Gastroesophageal sphincter (tissue), 4 donors: ENCODE measurements at regions not wholly inside any gene's neighbourhood (a gene's known extent, or its start where the extent isn't known, plus 50 kb on each side); places are given as distances from the start of the nearest gene placed in this dataset.

Source experiments
- ATAC-seq: fragments of 150-250 bp; one replicate; pipeline ENCODE4 v1.9.1; 2016; ENCODE audit warnings: mild to moderate bottlenecking, moderate library complexity
- H3K27ac ChIP-seq, 4 donors: fragments of 200-600 bp; sonication (generic) in 3 of 4; 1 replicate in 3 of 4; 2 replicates in 1 of 4; pipeline ENCODE4 v1.5.1; 2016 to 2019
- H3K27me3 ChIP-seq: fragments of 200-600 bp; sonication (generic); one replicate; pipeline ENCODE4 v1.5.1; 2019
- H3K36me3 ChIP-seq, 2 donors: fragments of 200-600 bp; sonication (generic); one replicate each; pipeline ENCODE4 v1.5.1; 2019; ENCODE audit warnings: control low read depth in 1 of 2
- H3K4me1 ChIP-seq, 3 donors: fragments of 200-600 bp; sonication (generic); 1 replicate in 2 of 3; 2 replicates in 1 of 3; pipeline ENCODE4 v1.5.1; 2016 to 2019; ENCODE audit warnings: control low read depth in 2 of 3
- H3K4me3 ChIP-seq, 2 donors: fragments of 200-600 bp; sonication (generic); one replicate each; pipeline ENCODE4 v1.5.1; 2019; ENCODE audit warnings: mild to moderate bottlenecking in 1 of 2, moderate library complexity in 1 of 2
- H3K9me3 ChIP-seq, 3 donors: fragments of 200-600 bp; sonication (generic); one replicate each; pipeline ENCODE4 v1.5.1; 2017 to 2019; ENCODE audit warnings: control low read depth in 2 of 3
- CTCF ChIP-seq, 4 experiments: fragments of 200-600 bp in 2 of 4; fragments of 450-650 bp in 2 of 4; sonication (generic) in 1 of 4; IDR thresholded peaks; one replicate each; pipeline ENCODE4 v1.5.1; 2017 to 2019; ENCODE audit warnings: antibody characterized with exemption in 4 of 4, mild to moderate bottlenecking in 2 of 4, moderate library complexity in 2 of 4
- EP300 ChIP-seq: sonication (generic); formaldehyde crosslinking; IDR thresholded peaks from one replicate; pipeline ENCODE4 v1.6.1; 2017; ENCODE audit warnings: antibody characterized with exemption, mild to moderate bottlenecking
- POLR2A ChIP-seq, 2 donors: fragments of 450-650 bp; IDR thresholded peaks; one replicate each; pipeline ENCODE4 v1.6.1; 2017; ENCODE audit warnings: antibody characterized with exemption in 2 of 2, mild to moderate bottlenecking in 2 of 2, moderate library complexity in 1 of 2
- POLR2AphosphoS5 ChIP-seq: sonication (generic); formaldehyde crosslinking; IDR thresholded peaks from one replicate; pipeline ENCODE4 v1.6.1; 2017; ENCODE audit warnings: antibody characterized with exemption
- WGBS, 2 donors: methylation state at CpG; one replicate each; pipeline ENCODE4 v1.1.5; 2018; ENCODE audit warnings: low coverage in 1 of 2; 5-methylcytosine and 5-hydroxymethylcytosine counted together

GRCh38 chr5:167241436-167242067 is 1049.9 kb upstream of the WWC1 start:
- Histone ChIP-seq H3K4me1 (no peaks in the 10 kb centered on the region), H3K27ac (no peak overlapping the region), H3K36me3 (no peaks in the 10 kb centered on the region), H3K9me3 (no peaks in the 10 kb centered on the region), H3K4me3 (no peak overlapping the region), H3K27me3 (no peaks in the 10 kb centered on the region)
- 71 to 81% methylated on average over 6 of the region's 6 CpGs for WGBS, 2 donors
- ATAC-seq, result no peak
- no peak for TF ChIP-seq POLR2A (IDR thresholded peaks at IDR 0.05)
- no peak for TF ChIP-seq POLR2AphosphoS5
- no peak for TF ChIP-seq CTCF (IDR thresholded peaks at IDR 0.05)
- no peak for TF ChIP-seq EP300

- no peak overlapping the region for H3K27ac ChIP-seq
- no peaks in the 10 kb centered on the region for H3K27me3 ChIP-seq
- no peaks in the 10 kb centered on the region for H3K9me3 ChIP-seq
- H3K4me1 ChIP-seq, result no peaks in the 10 kb centered on the region
- no peak overlapping the region for H3K4me3 ChIP-seq
- no peaks in the 10 kb centered on the region for H3K36me3 ChIP-seq
- TF ChIP-seq POLR2A (IDR thresholded peaks at IDR 0.05) (no peak), EP300 (no peak)
- no peak for ATAC-seq
- 57 to 63% methylated on average over 3 to 4 of the region's 4 CpGs for WGBS, 2 donors
Observed at GRCh38 chr5:167242701-167243100, 1048.7 kb upstream of the WWC1 start.

- no peaks in the 10 kb centered on the region for H3K4me1 ChIP-seq
- WGBS, 2 donors, result 57 to 83% methylated on average over 2 of the region's 2 CpGs
- TF ChIP-seq POLR2A (IDR thresholded peaks at IDR 0.05) (no peak), POLR2AphosphoS5 (no peak), CTCF (IDR thresholded peaks at IDR 0.05) (no peak), EP300 (no peak)
Observed at GRCh38 chr5:167243463-167243862, 1048.0 kb upstream of the WWC1 start.

GRCh38 chr5:167244583-167244982 is 1046.9 kb upstream of the WWC1 start:
- no peaks in the 10 kb centered on the region for H3K27me3 ChIP-seq
- no peak for ATAC-seq
- no peaks in the 10 kb centered on the region for H3K9me3 ChIP-seq
- H3K36me3 ChIP-seq, result no peaks in the 10 kb centered on the region
- H3K27ac ChIP-seq, result no peak overlapping the region
- H3K4me3 ChIP-seq, result no peak overlapping the region
- 69 to 83% methylated on average over 1 to 2 of the region's 4 CpGs for WGBS, 2 donors
- TF ChIP-seq CTCF (IDR thresholded peaks at IDR 0.05) (peak in 1 of 4 experiments; percentile 23), POLR2AphosphoS5 (no peak)
- no peaks in the 10 kb centered on the region for H3K4me1 ChIP-seq

More at GRCh38 chr5:167243463-167243862, 1048.0 kb upstream of the WWC1 start:
- no peaks in the 10 kb centered on the region for H3K9me3 ChIP-seq
- no peak overlapping the region for H3K4me3 ChIP-seq
- H3K36me3 ChIP-seq, result no peaks in the 10 kb centered on the region
- no peak for ATAC-seq
- no peak overlapping the region for H3K27ac ChIP-seq
- H3K27me3 ChIP-seq, result no peaks in the 10 kb centered on the region

GRCh38 chr5:167245868-167246267 is 1045.6 kb upstream of the WWC1 start:
- ATAC-seq, result no peak
- 64 to 86% methylated on average over 1 of the region's 1 CpG for WGBS, 2 donors
- H3K4me1 ChIP-seq, result no peaks in the 10 kb centered on the region

More at GRCh38 chr5:167245868-167246267, 1045.6 kb upstream of the WWC1 start:
- H3K9me3 ChIP-seq, result no peaks in the 10 kb centered on the region
- no peak for TF ChIP-seq EP300
- TF ChIP-seq POLR2A (IDR thresholded peaks at IDR 0.05), result no peak
- TF ChIP-seq CTCF (IDR thresholded peaks at IDR 0.05), result no peak
- no peak for TF ChIP-seq POLR2AphosphoS5
- no peaks in the 10 kb centered on the region for H3K27me3 ChIP-seq
- no peak overlapping the region for H3K4me3 ChIP-seq
- H3K36me3 ChIP-seq, result no peaks in the 10 kb centered on the region
- no peak overlapping the region for H3K27ac ChIP-seq
